Astrocyte (in vitro differentiated cells and primary cell): ENCODE measurements at regions not wholly inside any gene's neighbourhood (a gene's known extent, or its start where the extent isn't known, plus 50 kb on each side); places are given as distances from the start of the nearest gene placed in this dataset.

Source experiments
- DNase-seq: peaks from one replicate; pipeline ENCODE4 v3.0.0-alpha.2; 2010; ENCODE audit warnings: low read depth
- FAIRE-seq: peaks from 2 replicates; lab custom pipeline; 2011; peaks lifted over from hg19 to GRCh38; lab: Jason Lieb, UNC
- H2AFZ ChIP-seq: 2 replicates; pipeline ENCODE4 v1.6.0; 2012; ENCODE audit warnings: low read depth, low read length, inconsistent platforms
- H3K27ac ChIP-seq: 2 replicates; pipeline ENCODE4 v1.5.1; 2011; ENCODE audit warnings: low read depth, low read length, inconsistent platforms
- H3K27me3 ChIP-seq: 2 replicates; pipeline ENCODE4 v1.6.0; 2011; ENCODE audit warnings: low read length, inconsistent platforms; ENCODE audit not compliant: insufficient read depth
- H3K36me3 ChIP-seq: 2 replicates; pipeline ENCODE4 v1.5.1; 2011; ENCODE audit warnings: low read length, inconsistent platforms; ENCODE audit not compliant: insufficient read depth
- H3K4me1 ChIP-seq: 2 replicates; pipeline ENCODE4 v1.5.1; 2011; ENCODE audit warnings: low read length, inconsistent platforms; ENCODE audit not compliant: insufficient read depth
- H3K4me2 ChIP-seq: 2 replicates; pipeline ENCODE4 v1.6.0; 2012; ENCODE audit warnings: low read length, inconsistent platforms
- H3K4me3 ChIP-seq: 2 replicates; pipeline ENCODE4 v1.5.1; 2011; ENCODE audit warnings: low read depth, mild to moderate bottlenecking, low read length, inconsistent platforms; ENCODE audit not compliant: insufficient read depth
- H3K79me2 ChIP-seq: 2 replicates; pipeline ENCODE4 v1.6.0; 2012; ENCODE audit warnings: mild to moderate bottlenecking, low read length, inconsistent platforms; ENCODE audit not compliant: insufficient read depth
- H3K9ac ChIP-seq: 2 replicates; pipeline ENCODE4 v1.6.0; 2012; ENCODE audit warnings: mild to moderate bottlenecking, low read length, inconsistent platforms
- H3K9me3 ChIP-seq: 2 replicates; pipeline ENCODE4 v1.5.1; 2012; ENCODE audit warnings: low read depth, mild to moderate bottlenecking, low read length, inconsistent platforms; ENCODE audit not compliant: insufficient read depth
- H4K20me1 ChIP-seq: 2 replicates; pipeline ENCODE4 v1.6.0; 2012; ENCODE audit warnings: low read length, inconsistent platforms; ENCODE audit not compliant: insufficient read depth
- H3K27ac Mint-ChIP-seq: one replicate; pipeline ENCODE4 v1.8.0; 2021; ENCODE audit warnings: mild to moderate bottlenecking, mixed read lengths; ENCODE audit not compliant: unreplicated experiment
- H3K27me3 Mint-ChIP-seq: one replicate; pipeline ENCODE4 v1.8.0; 2021; ENCODE audit warnings: low read depth, mixed read lengths; ENCODE audit not compliant: unreplicated experiment
- H3K36me3 Mint-ChIP-seq: one replicate; pipeline ENCODE4 v1.8.0; 2021; ENCODE audit warnings: low read depth, mixed read lengths; ENCODE audit not compliant: unreplicated experiment
- H3K4me1 Mint-ChIP-seq: one replicate; pipeline ENCODE4 v1.8.0; 2021; ENCODE audit warnings: low read depth, mixed read lengths; ENCODE audit not compliant: unreplicated experiment
- H3K4me3 Mint-ChIP-seq: one replicate; pipeline ENCODE4 v1.8.0; 2021; ENCODE audit warnings: mild to moderate bottlenecking, moderate library complexity, mixed read lengths; ENCODE audit not compliant: unreplicated experiment
- H3K9me3 Mint-ChIP-seq: one replicate; pipeline ENCODE4 v1.8.0; 2021; ENCODE audit warnings: mild to moderate bottlenecking, mixed read lengths; ENCODE audit not compliant: unreplicated experiment
- CTCF ChIP-seq: IDR thresholded peaks from 2 replicates; pipeline ENCODE4 v1.5.1; 2011; ENCODE audit warnings: low read depth, mild to moderate bottlenecking, inconsistent platforms, low read length, moderate library complexity; ENCODE audit not compliant: insufficient read depth
- EZH2 ChIP-seq: IDR thresholded peaks from 2 replicates; pipeline ENCODE4 v1.6.1; 2012; ENCODE audit warnings: mild to moderate bottlenecking, low read length, inconsistent platforms; ENCODE audit not compliant: insufficient read depth

GRCh38 chr14:22152903-22153302 lies 436.1 kb downstream of the DAD1 start:
- TF ChIP-seq CTCF (no peak), EZH2 (no peak)

GRCh38 chr14:22152161-22152870 lies 436.7 kb downstream of the DAD1 start:
- H3K27ac Mint-ChIP-seq, result no peak overlapping the region
- H3K36me3 ChIP-seq, result no peaks in the 10 kb centered on the region
- peaks cover 13% of the 10 kb centered on the region for H3K9me3 Mint-ChIP-seq
- no peak overlapping the region for H3K4me2 ChIP-seq
- H3K4me1 Mint-ChIP-seq, result no peaks in the 10 kb centered on the region
- H3K79me2 ChIP-seq, result no peaks in the 10 kb centered on the region
- no peak overlapping the region for H2AFZ ChIP-seq
- H3K27me3 ChIP-seq, result no peaks in the 10 kb centered on the region
- H3K27me3 Mint-ChIP-seq, result peaks cover 10% of the 10 kb centered on the region
- H3K4me3 ChIP-seq, result no peak overlapping the region
- no peaks in the 10 kb centered on the region for H3K4me1 ChIP-seq
- H3K4me3 Mint-ChIP-seq, result no peak overlapping the region
- H3K27ac ChIP-seq, result no peak overlapping the region
- no peak overlapping the region for H3K9ac ChIP-seq
- no peaks in the 10 kb centered on the region for H3K36me3 Mint-ChIP-seq
- H3K9me3 ChIP-seq, result no peaks in the 10 kb centered on the region
- FAIRE-seq (no peak), DNase-seq (no peak)
- TF ChIP-seq CTCF, result no peak
- no peak for TF ChIP-seq EZH2
- no peaks in the 10 kb centered on the region for H4K20me1 ChIP-seq

More at GRCh38 chr14:22152903-22153302, 436.1 kb downstream of the DAD1 start:
- Mint-ChIP-seq H3K4me1 (no peaks in the 10 kb centered on the region), H3K4me3 (no peak overlapping the region), H3K27ac (no peak overlapping the region), H3K9me3 (peaks cover 11% of the 10 kb centered on the region), H3K36me3 (no peaks in the 10 kb centered on the region), H3K27me3 (peaks cover 7% of the 10 kb centered on the region)
- Histone ChIP-seq H3K79me2 (no peaks in the 10 kb centered on the region), H3K27ac (no peak overlapping the region), H3K4me2 (no peak overlapping the region), H2AFZ (no peak overlapping the region), H4K20me1 (no peaks in the 10 kb centered on the region), H3K4me1 (no peaks in the 10 kb centered on the region), H3K36me3 (no peaks in the 10 kb centered on the region), H3K9me3 (no peaks in the 10 kb centered on the region), H3K9ac (no peak overlapping the region), H3K27me3 (no peaks in the 10 kb centered on the region), H3K4me3 (no peak overlapping the region)
- no peak for FAIRE-seq
- DNase-seq, result no peak

GRCh38 chr14:22151121-22151520 lies 437.9 kb downstream of the DAD1 start:
- Histone ChIP-seq H3K79me2 (no peaks in the 10 kb centered on the region), H4K20me1 (no peaks in the 10 kb centered on the region), H3K36me3 (no peaks in the 10 kb centered on the region), H3K9me3 (no peaks in the 10 kb centered on the region), H3K9ac (no peak overlapping the region), H3K27ac (no peak overlapping the region), H2AFZ (no peak overlapping the region), H3K4me1 (no peaks in the 10 kb centered on the region), H3K4me3 (no peak overlapping the region), H3K27me3 (no peaks in the 10 kb centered on the region), H3K4me2 (no peak overlapping the region)
- H3K36me3 Mint-ChIP-seq, result no peaks in the 10 kb centered on the region
- H3K9me3 Mint-ChIP-seq, result peaks cover 13% of the 10 kb centered on the region
- H3K27ac Mint-ChIP-seq, result no peak overlapping the region
- H3K4me1 Mint-ChIP-seq, result no peaks in the 10 kb centered on the region
- FAIRE-seq (no peak), DNase-seq (no peak)
- TF ChIP-seq EZH2, result no peak
- TF ChIP-seq CTCF, result no peak
- H3K27me3 Mint-ChIP-seq, result peaks cover 10% of the 10 kb centered on the region
- no peak overlapping the region for H3K4me3 Mint-ChIP-seq
